Activated CD4-positive, alpha-beta T cell treated with anti-CD3 and anti-CD28 coated beads, Interleukin-2, amount 10 ng/mL, durations not matched to agents 7 days and 5 days (primary cell): ENCODE measurements at regions not wholly inside any gene's neighbourhood (a gene's known extent, or its start where the extent isn't known, plus 50 kb on each side); places are given as distances from the start of the nearest gene placed in this dataset.
A peak's percentile ranks its signal among the peaks of the same experiment; 100 is the strongest.

ENCODE experiments used
- CTCF ChIA-PET: fragments of 350-600 bp; sonication (Branson Sonifier 250); formaldehyde crosslinking; loops from one replicate; lab custom pipeline; 2021; ENCODE audit warnings: antibody characterized with exemption; lab: Charles Lee
- POLR2A ChIA-PET: fragments of 350-600 bp; sonication (Branson Sonifier 250); formaldehyde crosslinking; loops from one replicate; lab custom pipeline; 2021; ENCODE audit warnings: antibody characterized with exemption; lab: Charles Lee
- DNase-seq: peaks from one replicate; pipeline ENCODE4 v3.0.0-alpha.2; 2020
- H3K27ac Mint-ChIP-seq: one replicate; pipeline ENCODE4 v1.8.0; 2021; ENCODE audit warnings: mild to moderate bottlenecking, moderate library complexity, mixed read lengths
- H3K27me3 Mint-ChIP-seq: one replicate; pipeline ENCODE4 v1.8.0; 2021; ENCODE audit warnings: mixed read lengths
- H3K36me3 Mint-ChIP-seq: one replicate; pipeline ENCODE4 v1.8.0; 2021; ENCODE audit warnings: low read depth, mixed read lengths
- H3K4me1 Mint-ChIP-seq: one replicate; pipeline ENCODE4 v1.8.0; 2021; ENCODE audit warnings: mixed read lengths
- H3K4me3 Mint-ChIP-seq: one replicate; pipeline ENCODE4 v1.8.0; 2021; ENCODE audit warnings: mild to moderate bottlenecking, moderate library complexity, mixed read lengths
- H3K9me3 Mint-ChIP-seq: one replicate; pipeline ENCODE4 v1.8.0; 2021; ENCODE audit warnings: mixed read lengths

GRCh38 chr7:33757050-33757449 is 148.3 kb upstream of the BMPER start:
- Mint-ChIP-seq H3K4me3 (no peak overlapping the region), H3K27me3 (no peaks in the 10 kb centered on the region), H3K36me3 (no peaks in the 10 kb centered on the region), H3K4me1 (no peaks in the 10 kb centered on the region), H3K27ac (no peak overlapping the region), H3K9me3 (no peaks in the 10 kb centered on the region)
- no peak for DNase-seq
- ChIA-PET POLR2A (no interaction called here), CTCF (no interaction called here)

DNA sequence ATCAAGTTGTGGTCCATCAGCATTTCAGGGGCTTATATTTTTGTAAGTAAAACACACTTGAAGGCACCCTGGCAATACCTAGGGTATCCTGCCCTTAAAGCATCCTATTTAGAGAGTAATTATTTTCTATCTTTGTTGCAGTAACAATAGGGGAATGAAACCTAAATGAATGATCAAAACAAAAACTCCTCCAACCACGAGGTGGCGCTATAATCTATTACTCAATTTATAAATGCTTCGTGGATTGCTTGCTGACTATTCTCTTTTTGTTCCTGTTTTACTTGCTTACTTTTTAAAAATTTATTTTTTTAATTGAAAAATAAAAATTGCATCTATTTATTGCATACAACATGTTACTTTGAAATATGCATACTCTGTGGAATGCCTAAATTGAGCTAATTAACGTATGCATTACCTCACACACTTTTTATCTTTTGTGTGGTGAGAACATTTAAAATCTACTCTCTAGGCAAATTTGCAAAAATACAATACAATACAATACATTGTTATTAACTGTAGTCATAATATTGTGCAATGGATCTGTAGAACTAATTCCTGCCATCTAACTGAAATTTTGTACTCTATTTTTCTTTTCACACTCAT is 147.7 kb upstream of the BMPER start:
- ChIA-PET CTCF (no interaction called here), POLR2A (no interaction called here)
- H3K27ac Mint-ChIP-seq: no peak overlapping the region
- no peaks in the 10 kb centered on the region for H3K9me3 Mint-ChIP-seq
- H3K4me3 Mint-ChIP-seq: no peak overlapping the region
- H3K27me3 Mint-ChIP-seq: no peaks in the 10 kb centered on the region
- no peaks in the 10 kb centered on the region for H3K4me1 Mint-ChIP-seq
- no peaks in the 10 kb centered on the region for H3K36me3 Mint-ChIP-seq
- peak; percentile 33 for DNase-seq

GRCh38 chr7:33760146-33760545 is 145.2 kb upstream of the BMPER start:
- Mint-ChIP-seq H3K4me3 (no peak overlapping the region), H3K9me3 (no peaks in the 10 kb centered on the region), H3K36me3 (no peaks in the 10 kb centered on the region), H3K4me1 (no peaks in the 10 kb centered on the region), H3K27ac (no peak overlapping the region), H3K27me3 (no peaks in the 10 kb centered on the region)
- CTCF ChIA-PET: interaction anchor here (0.6 kb wide), 1 partner anchor 705 kb away, joined by 3 read pairs; no protein-coding TSS in a partner anchor
- no peak for DNase-seq
- POLR2A ChIA-PET: no interaction called here

DNA sequence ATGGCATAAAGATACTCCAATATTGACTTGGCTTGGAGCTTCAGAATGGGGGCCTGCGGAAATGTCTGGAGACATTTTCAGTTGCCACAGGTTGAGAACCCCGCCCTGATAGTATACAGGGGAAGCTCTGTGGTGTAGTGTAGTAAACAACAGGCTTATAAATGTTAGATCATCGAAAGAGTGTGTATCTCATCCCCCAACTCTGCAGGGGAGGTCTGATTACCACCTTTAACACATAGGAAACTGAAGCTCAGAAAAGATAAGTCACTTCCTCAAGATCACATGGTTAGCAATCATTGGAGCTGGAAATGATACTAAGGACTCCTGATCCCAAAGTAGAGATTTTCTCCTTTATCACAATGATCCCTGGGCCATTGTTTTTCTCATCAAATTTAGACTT is 144.5 kb upstream of the BMPER start:
- Mint-ChIP-seq H3K27ac (no peak overlapping the region), H3K9me3 (no peaks in the 10 kb centered on the region), H3K36me3 (no peaks in the 10 kb centered on the region), H3K27me3 (no peaks in the 10 kb centered on the region), H3K4me3 (no peak overlapping the region), H3K4me1 (no peaks in the 10 kb centered on the region)
- no peak for DNase-seq
- CTCF ChIA-PET: interaction anchor here (0.6 kb wide), 1 partner anchor 705 kb away, joined by 3 read pairs; no protein-coding TSS in a partner anchor
- POLR2A ChIA-PET: no interaction called here

DNA sequence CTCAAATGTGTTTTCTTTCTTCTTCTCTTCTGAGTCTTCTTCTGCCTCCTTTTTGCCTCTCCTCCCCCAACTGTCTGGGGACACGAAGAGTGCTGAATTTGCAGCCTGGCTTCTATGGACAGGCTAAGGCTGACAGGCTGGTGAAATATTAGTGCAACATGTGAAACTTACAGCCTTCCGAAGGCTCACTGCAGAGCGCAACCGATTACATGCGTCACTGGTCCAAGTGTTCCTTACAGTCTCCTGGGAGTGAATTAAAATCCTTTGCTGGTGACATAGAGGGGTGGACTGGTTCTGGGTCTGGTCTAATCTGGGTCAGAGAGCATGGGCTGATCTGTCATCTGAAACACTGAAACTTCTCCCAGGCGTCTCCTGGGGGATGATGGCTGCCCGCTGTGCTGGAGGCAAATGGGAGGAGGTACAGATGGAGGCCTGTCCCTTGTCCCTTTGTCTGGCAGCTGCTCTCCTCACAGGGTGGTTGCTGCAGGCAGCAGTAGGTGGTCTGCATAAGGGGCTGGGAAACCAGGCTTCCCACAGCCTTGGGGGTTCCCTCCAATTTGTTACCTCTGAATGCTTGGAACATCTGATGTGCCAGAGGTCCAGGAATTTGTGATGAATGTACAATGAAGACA is 143.8 kb upstream of the BMPER start:
- H3K9me3 Mint-ChIP-seq: no peaks in the 10 kb centered on the region
- CTCF ChIA-PET: no interaction called here
- H3K4me3 Mint-ChIP-seq: no peak overlapping the region
- H3K36me3 Mint-ChIP-seq: no peaks in the 10 kb centered on the region
- no peak for DNase-seq
- no peaks in the 10 kb centered on the region for H3K4me1 Mint-ChIP-seq
- H3K27ac Mint-ChIP-seq: no peak overlapping the region
- no peaks in the 10 kb centered on the region for H3K27me3 Mint-ChIP-seq
- POLR2A ChIA-PET: no interaction called here

- no peak for DNase-seq
- Mint-ChIP-seq H3K27ac (no peak overlapping the region), H3K27me3 (no peaks in the 10 kb centered on the region), H3K4me3 (no peak overlapping the region), H3K4me1 (no peaks in the 10 kb centered on the region), H3K9me3 (no peaks in the 10 kb centered on the region), H3K36me3 (no peaks in the 10 kb centered on the region)
- ChIA-PET CTCF (no interaction called here), POLR2A (no interaction called here)
Measured at GRCh38 chr7:33762151-33762910, 143.0 kb upstream of the BMPER start.

GRCh38 chr7:33762911-33763306 is 142.4 kb upstream of the BMPER start:
- Mint-ChIP-seq H3K4me3 (no peak overlapping the region), H3K4me1 (no peaks in the 10 kb centered on the region), H3K27ac (no peak overlapping the region), H3K36me3 (no peaks in the 10 kb centered on the region), H3K27me3 (no peaks in the 10 kb centered on the region), H3K9me3 (no peaks in the 10 kb centered on the region)
- no peak for DNase-seq
- ChIA-PET POLR2A (no interaction called here), CTCF (no interaction called here)

GRCh38 chr7:33764752-33765451 is 140.4 kb upstream of the BMPER start:
- Mint-ChIP-seq H3K27me3 (no peaks in the 10 kb centered on the region), H3K36me3 (no peaks in the 10 kb centered on the region), H3K4me3 (no peak overlapping the region), H3K4me1 (no peaks in the 10 kb centered on the region), H3K9me3 (no peaks in the 10 kb centered on the region), H3K27ac (no peak overlapping the region)
- POLR2A ChIA-PET: no interaction called here
- no peak for DNase-seq
- CTCF ChIA-PET: interaction anchor here (0.6 kb wide), 1 partner anchor 508 kb away, joined by 3 read pairs; no protein-coding TSS in a partner anchor

- CTCF ChIA-PET: interaction anchor here (0.5 kb wide), 1 partner anchor 270 kb away, joined by 3 read pairs; no protein-coding TSS in a partner anchor
- Mint-ChIP-seq H3K27ac (no peak overlapping the region), H3K4me1 (no peaks in the 10 kb centered on the region), H3K36me3 (no peaks in the 10 kb centered on the region), H3K27me3 (no peaks in the 10 kb centered on the region), H3K9me3 (peaks cover 2% of the 10 kb centered on the region), H3K4me3 (no peak overlapping the region)
- POLR2A ChIA-PET: no interaction called here
- DNase-seq: no peak
Measured at GRCh38 chr7:33766405-33766804, 138.9 kb upstream of the BMPER start.

- Mint-ChIP-seq H3K9me3 (peaks cover 4% of the 10 kb centered on the region), H3K27me3 (no peaks in the 10 kb centered on the region), H3K4me1 (peaks cover 2% of the 10 kb centered on the region), H3K27ac (no peak overlapping the region), H3K36me3 (no peaks in the 10 kb centered on the region), H3K4me3 (no peak overlapping the region)
- ChIA-PET CTCF (no interaction called here), POLR2A (no interaction called here)
- no peak for DNase-seq
Measured at GRCh38 chr7:33769930-33770329, 135.4 kb upstream of the BMPER start.

- Mint-ChIP-seq H3K9me3 (peaks cover 4% of the 10 kb centered on the region), H3K27ac (no peak overlapping the region), H3K4me1 (peaks cover 2% of the 10 kb centered on the region), H3K27me3 (no peaks in the 10 kb centered on the region), H3K36me3 (no peaks in the 10 kb centered on the region), H3K4me3 (no peak overlapping the region)
- ChIA-PET POLR2A (no interaction called here), CTCF (no interaction called here)
- no peak for DNase-seq
Measured at GRCh38 chr7:33770576-33770975, 134.8 kb upstream of the BMPER start.

DNA sequence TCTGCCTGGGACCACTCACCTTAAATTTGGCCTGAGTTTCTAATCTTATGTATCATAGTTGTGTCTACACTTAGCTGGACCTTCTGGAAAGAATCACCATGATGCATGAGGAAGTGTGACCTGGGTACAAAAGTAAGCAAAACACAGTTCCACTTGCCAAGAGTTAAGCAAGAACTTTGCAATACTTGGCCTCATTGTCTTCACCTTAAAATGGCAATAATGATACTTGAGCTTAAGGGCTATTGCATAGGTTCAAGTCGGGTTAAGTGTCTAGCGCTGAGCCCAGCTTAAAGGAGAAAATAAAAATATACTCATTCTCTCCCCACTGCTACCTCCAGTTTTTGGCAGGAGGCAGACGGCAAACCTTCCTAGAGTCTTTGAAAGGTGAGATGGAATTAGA is 133.9 kb upstream of the BMPER start:
- Mint-ChIP-seq H3K4me3 (no peak overlapping the region), H3K9me3 (peaks cover 4% of the 10 kb centered on the region), H3K27ac (no peak overlapping the region), H3K36me3 (no peaks in the 10 kb centered on the region), H3K4me1 (peaks cover 2% of the 10 kb centered on the region), H3K27me3 (no peaks in the 10 kb centered on the region)
- CTCF ChIA-PET: no interaction called here
- POLR2A ChIA-PET: no interaction called here
- DNase-seq: no peak

GRCh38 chr7:33773053-33773452 is 132.3 kb upstream of the BMPER start:
- peaks cover 4% of the 10 kb centered on the region for H3K9me3 Mint-ChIP-seq
- CTCF ChIA-PET: no interaction called here
- DNase-seq: no peak
- POLR2A ChIA-PET: no interaction called here
- H3K4me3 Mint-ChIP-seq: no peak overlapping the region
- H3K36me3 Mint-ChIP-seq: no peaks in the 10 kb centered on the region
- H3K27me3 Mint-ChIP-seq: no peaks in the 10 kb centered on the region
- H3K4me1 Mint-ChIP-seq: peaks cover 2% of the 10 kb centered on the region
- no peak overlapping the region for H3K27ac Mint-ChIP-seq
